GM12892 (cell line): ENCODE measurements at regions not wholly inside any gene's neighbourhood (a gene's known extent, or its start where the extent isn't known, plus 50 kb on each side); places are given as distances from the start of the nearest gene placed in this dataset.

Experiments
- POLR2A ChIP-seq: IDR thresholded peaks from 2 replicates; pipeline ENCODE4 v1.6.1; 2011; ENCODE audit warnings: low read depth, low read length, control low read depth
- TAF1 ChIP-seq: IDR thresholded peaks from 2 replicates; pipeline ENCODE4 v1.6.1; 2011; ENCODE audit warnings: low read depth, mild to moderate bottlenecking, control low read depth, low read length, borderline replicate concordance

DNA sequence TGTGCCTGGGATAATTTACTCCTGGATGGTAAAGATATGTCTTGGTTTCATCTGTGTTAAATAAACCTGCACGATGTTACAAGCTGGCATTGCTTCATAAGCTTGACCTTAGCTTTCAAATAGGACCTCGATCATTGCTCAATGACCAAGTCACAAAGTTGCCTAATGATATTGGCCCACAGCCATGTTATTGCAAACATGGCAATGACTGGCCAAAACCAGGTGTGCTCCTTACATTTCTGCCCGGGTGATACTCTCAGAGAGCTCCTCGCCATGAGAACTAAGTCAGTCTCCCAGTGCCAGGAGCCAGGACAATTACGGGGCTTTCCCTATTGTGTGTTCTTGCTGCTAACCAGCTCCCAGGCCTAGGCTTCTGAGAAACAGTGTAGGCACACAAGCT is 72.5 kb upstream of the CYP1B1 start:
- no peak for TF ChIP-seq POLR2A
- no peak for TF ChIP-seq TAF1
